GM19372 (cell line): ENCODE measurements at regions not wholly inside any gene's neighbourhood (a gene's known extent, or its start where the extent isn't known, plus 50 kb on each side); places are given as distances from the start of the nearest gene placed in this dataset.
"Not testable (repeated sequence)": the region's sequence is repeated elsewhere in the genome, so short reads cannot be mapped to it uniquely, and the experiment has no call there.

Experiments used
- ATAC-seq: cut with Tn5 transposase; IDR thresholded peaks from one replicate; pipeline ENCODE4 v1.9.1; 2021; ENCODE audit warnings: mild to moderate bottlenecking, low read depth, moderate library complexity; ENCODE audit not compliant: unreplicated experiment

- no peak for ATAC-seq
Measured at GRCh38 chr6:56808871-56809359, 146.0 kb upstream of the BEND6 start.

GRCh38 chr6:56807989-56808337, 146.9 kb upstream of the BEND6 start:
- no peak for ATAC-seq

- no peak for ATAC-seq
Measured at GRCh38 chr6:56807326-56807988, 147.4 kb upstream of the BEND6 start.

DNA sequence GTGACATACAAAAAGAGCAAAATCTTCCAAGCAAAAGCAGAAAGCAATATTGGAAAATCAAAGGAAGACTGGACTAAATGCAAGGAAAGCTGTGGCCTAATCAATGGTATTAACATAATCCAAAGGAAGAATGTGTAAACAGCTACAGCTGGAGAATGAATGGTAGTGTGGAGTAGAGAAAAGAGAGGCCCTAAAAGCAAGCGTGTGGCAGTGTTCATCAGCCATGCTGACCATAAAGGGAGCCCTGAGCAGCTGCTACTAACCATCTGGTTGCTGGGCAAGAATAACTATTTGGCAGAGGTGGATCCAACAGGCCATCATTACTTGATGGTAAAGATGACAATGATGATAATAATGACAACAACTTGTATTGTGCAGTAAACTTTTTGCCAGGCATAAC, 148.5 kb upstream of the BEND6 start:
- ATAC-seq: no peak

DNA sequence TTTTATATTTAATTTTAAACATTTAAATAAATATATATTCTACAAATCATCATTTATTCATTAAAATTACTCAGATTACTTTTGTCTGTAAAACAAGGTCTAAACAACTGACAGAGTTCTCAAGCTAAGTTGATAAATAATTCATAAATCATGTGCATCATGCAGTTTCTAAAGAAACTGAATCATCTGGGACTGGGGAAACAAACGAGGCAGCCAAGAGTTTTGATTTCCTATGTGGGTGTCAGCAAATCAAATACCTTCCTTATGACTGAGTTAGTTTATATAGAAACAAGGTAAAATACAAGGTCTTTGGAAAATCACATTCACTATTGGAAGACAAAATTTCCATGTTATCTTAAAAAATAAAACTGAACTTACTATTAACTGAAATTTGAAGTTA, 149.9 kb upstream of the BEND6 start:
- ATAC-seq: no peak

- ATAC-seq: no peak
Measured at GRCh38 chr6:56803594-56803993, 151.3 kb upstream of the BEND6 start.

DNA sequence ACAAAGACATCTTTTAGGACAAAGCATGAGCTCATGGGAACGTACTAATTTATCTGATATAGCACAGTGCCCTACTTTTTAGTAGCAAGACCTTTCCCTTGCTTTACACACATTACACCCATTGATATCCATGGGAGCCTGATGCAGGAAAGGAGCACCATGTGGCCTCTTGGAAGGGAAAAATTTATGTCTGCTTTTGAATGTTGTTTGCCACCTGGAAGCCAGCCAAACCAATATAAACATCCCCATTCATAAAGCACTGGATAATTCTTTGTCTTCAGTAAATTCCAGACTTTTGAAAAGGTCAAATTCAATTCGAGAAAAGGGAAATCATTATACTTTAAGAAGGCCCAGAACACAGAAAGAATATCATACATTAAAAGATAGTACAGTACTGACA, 152.3 kb upstream of the BEND6 start:
- no peak for ATAC-seq

GRCh38 chr6:56799989-56800388, 154.9 kb upstream of the BEND6 start:
- no peak for ATAC-seq

GRCh38 chr6:56798163-56798562, 155.5 kb upstream of the DST start:
- ATAC-seq: no peak

DNA sequence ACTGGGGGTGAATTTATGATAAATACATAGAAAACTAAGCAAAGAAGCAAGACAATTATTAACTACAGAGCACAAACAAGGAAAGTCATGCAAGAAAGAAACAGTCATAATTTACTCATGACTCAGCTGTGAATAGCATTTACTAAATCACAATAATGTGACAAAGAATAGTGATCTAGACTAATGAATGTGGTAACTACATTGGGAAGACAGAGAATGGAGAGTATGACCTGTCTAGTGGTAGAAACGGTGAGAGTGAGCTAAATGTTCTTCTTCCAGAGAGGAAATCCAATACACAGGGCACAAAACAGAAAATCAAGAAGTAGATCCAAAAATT, 153.5 kb upstream of the DST start:
- ATAC-seq: no peak

GRCh38 chr6:56795466-56796195, 152.9 kb upstream of the DST start:
- ATAC-seq: no peak

DNA sequence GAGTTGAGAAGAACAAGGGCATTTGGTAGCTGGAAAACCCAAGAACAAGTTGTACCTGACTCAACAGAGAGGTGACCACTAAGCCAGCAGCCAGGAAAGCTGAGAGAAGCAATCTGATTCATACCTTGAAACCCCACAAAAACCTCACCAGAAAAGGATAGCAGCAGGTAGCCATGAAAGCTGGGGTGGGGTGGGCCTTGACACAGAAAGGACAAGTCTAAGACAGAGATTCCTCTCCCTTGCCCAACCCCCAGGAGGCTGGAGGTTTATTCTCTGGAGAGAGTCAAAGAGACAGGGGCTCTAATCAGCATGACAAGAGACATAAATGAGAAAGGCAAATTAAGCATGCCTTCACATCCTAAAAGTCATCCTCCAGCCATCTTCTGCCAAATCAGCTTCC, 151.7 kb upstream of the DST start:
- no peak for ATAC-seq

DNA sequence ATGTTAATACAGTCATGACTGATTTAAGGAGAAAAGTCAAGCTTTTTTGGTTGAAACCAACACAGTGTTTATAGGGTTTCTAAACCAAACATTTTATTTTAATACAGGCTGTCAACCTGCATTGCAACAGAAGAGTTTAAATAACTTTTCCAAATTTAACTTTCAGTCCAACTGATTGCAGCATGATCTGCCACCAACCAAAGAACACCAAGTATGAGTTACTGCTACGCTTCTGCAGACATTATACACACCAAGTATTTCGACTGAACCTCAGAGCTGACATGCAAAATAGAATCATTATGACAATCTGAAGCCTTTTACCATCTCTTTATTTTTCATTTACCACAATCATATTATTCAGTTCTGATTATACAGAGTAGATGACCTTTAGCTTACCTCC, 151.2 kb upstream of the DST start:
- ATAC-seq: no peak

DNA sequence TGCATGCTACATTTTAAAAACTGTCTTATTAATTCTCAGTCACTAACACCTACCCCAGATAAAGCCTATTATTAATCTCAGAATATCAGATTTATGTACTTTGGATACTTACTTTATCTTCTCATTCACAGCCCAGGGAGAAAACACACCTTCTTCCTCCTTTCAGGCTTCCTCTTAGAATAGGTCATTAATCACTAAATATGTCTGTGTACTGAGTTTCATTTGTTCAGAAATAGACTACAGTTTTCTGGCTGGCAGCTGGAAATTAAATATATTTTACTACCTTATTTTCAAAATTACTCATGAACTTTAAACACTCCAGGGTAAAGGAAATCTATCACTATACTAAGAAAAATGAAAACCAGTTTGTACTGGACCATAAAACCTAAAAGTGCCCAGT, 147.7 kb upstream of the DST start:
- no peak for ATAC-seq

DNA sequence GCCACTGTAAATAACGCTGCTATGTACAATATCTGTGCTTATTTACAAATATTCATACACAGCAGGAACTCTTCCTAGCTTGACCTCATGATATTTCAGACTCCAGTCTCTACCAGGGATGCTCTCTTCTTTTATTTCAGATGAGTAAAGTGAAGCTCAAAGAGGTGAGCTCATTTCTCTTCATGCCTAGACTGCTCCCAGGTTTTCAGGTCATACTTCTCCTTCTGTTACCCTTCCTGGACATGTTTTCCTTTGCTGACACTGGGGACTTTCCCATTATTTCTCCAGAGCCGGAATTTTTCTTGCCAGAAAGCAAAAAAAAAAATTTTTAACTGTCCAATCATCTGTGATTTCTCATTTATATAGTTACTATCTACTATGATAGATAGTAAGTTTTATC, 147.2 kb upstream of the DST start:
- no peak for ATAC-seq

DNA sequence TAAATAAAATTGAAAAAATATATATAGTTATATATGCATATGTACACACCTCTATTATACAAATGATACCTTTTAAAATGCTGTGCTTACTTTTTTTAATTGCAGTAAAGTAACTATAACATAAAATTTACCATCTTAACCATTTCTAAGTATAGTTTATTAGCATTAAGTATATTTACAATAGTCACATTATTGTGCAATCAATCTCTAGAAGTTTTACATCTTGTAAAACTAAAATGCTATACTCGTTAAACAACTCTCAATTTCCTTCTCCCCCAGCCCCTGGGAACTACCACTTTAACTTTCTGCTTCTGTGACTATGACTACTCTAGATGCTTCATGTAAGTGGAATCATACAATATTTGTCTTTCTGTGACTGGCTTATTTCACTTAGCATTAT, 146.7 kb upstream of the DST start:
- no peak for ATAC-seq

DNA sequence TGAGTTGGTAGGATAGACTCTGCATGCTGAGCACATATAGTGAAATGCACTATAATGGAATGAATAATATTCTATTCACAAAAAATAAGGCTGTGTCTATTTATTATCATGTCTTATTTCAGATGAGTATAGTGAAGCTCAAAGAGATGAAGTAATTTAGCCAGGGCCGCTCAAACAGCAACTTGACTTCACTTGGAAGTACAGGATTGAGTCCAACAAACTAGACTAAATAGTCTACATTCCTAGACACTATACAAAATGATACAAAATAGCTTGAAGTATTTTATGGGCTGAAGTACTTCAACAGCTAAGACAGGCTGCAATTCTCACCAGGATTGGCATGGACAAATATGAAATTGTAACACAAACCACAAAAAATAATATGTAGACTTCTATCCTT, 144.5 kb upstream of the DST start:
- no peak for ATAC-seq

- no peak for ATAC-seq
Measured at GRCh38 chr6:56786256-56786655, 143.6 kb upstream of the DST start.

DNA sequence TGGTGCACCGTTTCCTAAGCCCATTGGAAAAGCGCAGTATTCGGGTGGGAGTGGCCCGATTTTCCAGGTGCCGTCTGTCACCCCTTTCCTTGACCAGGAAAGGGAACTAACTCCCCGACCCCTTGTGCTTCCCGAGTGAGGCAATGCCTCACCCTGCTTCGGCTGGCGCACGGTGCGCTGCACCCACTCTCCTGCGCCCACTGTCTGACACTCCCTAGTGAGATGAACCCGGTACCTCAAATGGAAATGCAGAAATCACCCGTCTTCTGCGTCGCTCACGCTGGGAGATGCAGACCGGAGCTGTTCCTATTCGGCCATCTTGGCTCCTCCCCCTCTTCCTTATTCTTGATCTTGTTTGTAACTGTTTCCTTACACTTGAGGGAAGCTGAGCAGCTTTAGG, 142.8 kb upstream of the DST start:
- not testable (repeated sequence) for ATAC-seq

DNA sequence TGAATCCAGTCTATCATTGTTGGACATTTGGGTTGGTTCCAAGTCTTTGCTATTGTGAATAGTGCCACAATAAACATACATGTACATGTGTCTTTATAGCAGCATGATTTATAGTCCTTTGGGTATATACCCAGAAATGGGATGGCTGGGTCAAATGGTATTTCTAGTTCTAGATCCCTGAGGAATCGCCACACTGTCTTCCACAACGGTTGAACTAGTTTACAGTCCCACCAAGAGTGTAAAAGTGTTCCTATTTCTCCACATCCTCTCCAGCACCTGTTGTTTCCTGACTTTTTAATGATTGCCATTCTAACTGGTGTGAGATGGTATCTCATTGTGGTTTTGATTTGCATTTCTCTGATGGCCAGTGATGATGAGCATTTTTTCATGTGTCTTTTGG, 137.4 kb upstream of the DST start:
- ATAC-seq: not testable (repeated sequence)

GRCh38 chr6:56778503-56778902, 135.8 kb upstream of the DST start:
- ATAC-seq: not testable (repeated sequence)

DNA sequence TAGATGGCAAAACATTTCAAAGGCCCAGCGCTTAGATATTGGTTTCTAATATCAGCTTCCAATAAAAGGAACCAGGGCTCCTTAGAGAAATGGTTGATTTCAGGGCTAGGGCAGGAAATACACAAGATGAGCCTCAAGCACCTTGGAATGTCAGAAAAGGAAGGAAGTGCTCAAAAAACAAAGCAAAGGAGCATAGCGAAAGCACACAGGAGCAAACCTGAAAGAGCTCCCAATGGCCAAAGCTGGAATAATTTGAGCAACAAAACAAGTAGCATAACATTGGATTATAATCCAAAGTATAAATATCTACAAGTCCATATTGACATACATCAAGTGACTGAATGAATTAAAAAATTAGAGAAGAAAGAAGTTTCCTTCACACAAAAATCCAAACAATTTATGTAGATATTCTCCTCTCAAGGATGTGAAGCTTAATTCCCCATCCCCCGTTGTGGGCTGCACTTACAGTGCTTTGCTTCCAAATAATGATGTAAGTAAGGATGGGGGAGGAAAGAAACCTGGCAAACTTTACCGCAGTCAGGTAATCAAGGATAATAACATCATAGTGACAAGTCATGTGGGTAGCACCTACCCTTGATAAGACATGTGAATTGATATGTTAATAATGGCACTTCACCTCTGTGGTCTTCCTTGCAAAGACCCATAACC, 132.9 kb upstream of the DST start:
- ATAC-seq: no peak
